ENCODE measurements at regions not wholly inside any gene's neighbourhood (a gene's known extent, or its start where the extent isn't known, plus 50 kb on each side); places are given as distances from the start of the nearest gene placed in this dataset.

DNA sequence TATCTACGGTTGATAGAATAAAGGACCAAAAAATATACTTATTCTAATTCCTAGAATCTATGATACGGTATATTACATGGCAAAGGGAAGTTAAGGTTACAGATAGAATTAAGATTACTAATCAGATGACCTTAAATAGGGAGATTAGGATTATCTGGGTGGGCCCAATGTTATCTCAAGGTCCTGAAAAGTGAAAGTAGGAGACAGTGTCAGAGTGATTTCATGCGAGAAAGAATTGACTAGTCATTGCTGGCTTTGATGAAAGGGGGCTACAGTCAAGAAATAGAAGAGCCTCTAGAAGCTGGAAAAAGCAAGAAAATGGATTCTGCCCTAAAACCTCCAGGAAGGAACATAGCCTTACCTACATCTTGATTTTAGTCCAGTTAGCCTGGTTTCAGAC, 176.9 kb upstream of the PPP1R2C start:
- no peak for DNase-seq (ENCODE audit: low read depth)
- TF ChIP-seq, protein P1, sequence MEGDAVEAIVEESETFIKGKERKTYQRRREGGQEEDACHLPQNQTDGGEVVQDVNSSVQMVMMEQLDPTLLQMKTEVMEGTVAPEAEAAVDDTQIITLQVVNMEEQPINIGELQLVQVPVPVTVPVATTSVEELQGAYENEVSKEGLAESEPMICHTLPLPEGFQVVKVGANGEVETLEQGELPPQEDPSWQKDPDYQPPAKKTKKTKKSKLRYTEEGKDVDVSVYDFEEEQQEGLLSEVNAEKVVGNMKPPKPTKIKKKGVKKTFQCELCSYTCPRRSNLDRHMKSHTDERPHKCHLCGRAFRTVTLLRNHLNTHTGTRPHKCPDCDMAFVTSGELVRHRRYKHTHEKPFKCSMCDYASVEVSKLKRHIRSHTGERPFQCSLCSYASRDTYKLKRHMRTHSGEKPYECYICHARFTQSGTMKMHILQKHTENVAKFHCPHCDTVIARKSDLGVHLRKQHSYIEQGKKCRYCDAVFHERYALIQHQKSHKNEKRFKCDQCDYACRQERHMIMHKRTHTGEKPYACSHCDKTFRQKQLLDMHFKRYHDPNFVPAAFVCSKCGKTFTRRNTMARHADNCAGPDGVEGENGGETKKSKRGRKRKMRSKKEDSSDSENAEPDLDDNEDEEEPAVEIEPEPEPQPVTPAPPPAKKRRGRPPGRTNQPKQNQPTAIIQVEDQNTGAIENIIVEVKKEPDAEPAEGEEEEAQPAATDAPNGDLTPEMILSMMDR (conservative IDR thresholded peaks at IDR 0.05; ENCODE audit: control insufficient read depth, insufficient read depth, low read depth, low read length): no peak
- no peak overlapping the region for H3K4me3 ChIP-seq (ENCODE audit: control insufficient read depth, low read depth, low read length)

DNA sequence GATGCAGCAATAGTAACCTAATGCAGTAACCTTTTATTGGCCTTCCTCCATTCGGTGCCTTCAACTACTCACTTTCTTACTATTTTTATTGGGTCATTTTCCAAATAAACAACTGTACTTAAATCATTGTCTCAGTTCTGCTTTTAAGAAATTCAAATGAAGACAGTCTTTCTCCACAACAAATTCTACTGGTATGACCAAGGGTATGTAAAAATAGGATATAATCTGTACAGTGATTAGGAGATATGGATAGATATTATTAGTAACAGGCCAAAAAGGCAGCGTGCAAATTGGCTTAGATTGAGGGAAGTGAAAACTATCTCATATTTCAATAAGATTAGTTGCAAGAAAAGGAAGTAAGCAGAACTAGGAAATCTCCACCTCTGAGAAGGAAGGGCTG, 177.4 kb upstream of the PPP1R2C start:
- no peak for DNase-seq (ENCODE audit: low read depth)
- H3K4me3 ChIP-seq (ENCODE audit: control insufficient read depth, low read depth, low read length): no peak overlapping the region
- TF ChIP-seq, protein P1 (conservative IDR thresholded peaks at IDR 0.05; ENCODE audit: control insufficient read depth, insufficient read depth, low read depth, low read length): no peak

DNA sequence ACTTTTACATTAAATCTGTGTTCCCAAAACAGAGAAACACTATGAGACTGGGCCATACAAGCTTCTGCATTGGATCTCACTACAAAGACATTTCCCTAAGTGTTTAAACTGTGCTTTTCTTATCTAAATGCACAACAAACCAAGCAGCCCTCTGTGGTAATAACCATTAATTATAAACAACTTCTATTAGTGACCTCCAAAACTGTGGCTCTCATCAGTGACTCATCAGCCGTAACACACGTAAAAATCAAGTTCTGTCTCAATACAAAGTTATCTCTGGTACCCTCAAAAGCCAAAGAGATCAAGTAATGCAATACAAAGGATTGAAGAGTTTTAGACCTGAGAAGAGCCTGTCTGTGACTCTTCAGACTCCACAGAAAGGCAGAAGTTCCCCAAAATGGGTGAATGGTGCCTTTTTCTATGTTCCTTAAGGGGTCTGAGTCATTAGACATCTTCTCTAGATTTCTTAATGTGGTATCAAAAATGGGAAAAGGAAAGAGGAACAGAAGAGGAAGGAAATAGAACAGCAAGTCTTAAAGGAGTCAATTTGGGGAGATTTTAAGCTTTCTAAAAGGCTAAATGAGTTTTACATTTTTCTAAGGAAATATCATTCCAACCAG, 189.8 kb upstream of the PPP1R2C start:
- H3K4me3 ChIP-seq (ENCODE audit: control insufficient read depth, low read depth, low read length): no peak overlapping the region
- no peak for DNase-seq (ENCODE audit: low read depth)
- TF ChIP-seq, protein P1 (conservative IDR thresholded peaks at IDR 0.05; ENCODE audit: control insufficient read depth, insufficient read depth, low read depth, low read length): no peak

DNA sequence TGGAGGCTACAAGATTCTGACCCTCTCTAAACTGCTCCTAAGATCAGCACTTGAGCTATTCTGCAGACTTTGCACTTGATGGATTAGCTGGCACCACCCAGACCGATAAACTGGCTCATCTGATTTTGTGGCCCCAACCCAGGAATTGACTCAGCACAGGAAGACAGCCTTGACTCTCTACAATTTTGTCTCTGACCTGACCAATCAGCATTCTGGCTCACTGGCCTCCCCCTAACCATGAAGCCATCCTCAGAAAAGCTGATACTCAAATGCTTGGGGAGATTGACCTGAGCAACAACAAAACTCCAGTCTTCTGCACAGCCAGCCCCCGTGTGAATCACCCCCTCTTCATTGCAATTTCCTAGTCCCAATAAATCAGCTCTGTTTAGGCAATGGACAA, 195.4 kb upstream of the PPP1R2C start:
- TF ChIP-seq, protein P1 (conservative IDR thresholded peaks at IDR 0.05; ENCODE audit: control insufficient read depth, insufficient read depth, low read depth, low read length): no peak
- no peak overlapping the region for H3K4me3 ChIP-seq (ENCODE audit: control insufficient read depth, low read depth, low read length)
- DNase-seq (ENCODE audit: low read depth): no peak

DNA sequence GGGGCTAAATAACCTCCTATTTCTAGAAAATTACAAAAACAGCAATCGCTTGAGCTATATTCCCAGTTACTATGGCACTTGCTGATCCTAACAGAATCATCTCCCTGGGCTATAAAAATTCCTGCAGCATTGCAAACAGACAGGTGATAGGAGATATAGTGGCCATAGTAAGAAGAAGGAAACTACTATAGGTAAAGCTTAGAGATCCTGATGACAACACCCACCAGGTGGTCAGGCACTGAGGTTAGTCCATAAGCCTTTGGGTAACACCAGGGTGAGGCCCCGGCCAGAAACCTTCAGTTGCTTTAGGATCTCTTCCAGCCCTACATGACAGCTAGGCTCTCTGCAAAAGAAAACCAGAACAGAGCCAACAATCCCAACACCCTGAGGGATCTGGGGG, 197.9 kb upstream of the PPP1R2C start:
- TF ChIP-seq, protein P1 (conservative IDR thresholded peaks at IDR 0.05; ENCODE audit: control insufficient read depth, insufficient read depth, low read depth, low read length): no peak
- no peak for DNase-seq (ENCODE audit: low read depth)
- no peak overlapping the region for H3K4me3 ChIP-seq (ENCODE audit: control insufficient read depth, low read depth, low read length)

DNA sequence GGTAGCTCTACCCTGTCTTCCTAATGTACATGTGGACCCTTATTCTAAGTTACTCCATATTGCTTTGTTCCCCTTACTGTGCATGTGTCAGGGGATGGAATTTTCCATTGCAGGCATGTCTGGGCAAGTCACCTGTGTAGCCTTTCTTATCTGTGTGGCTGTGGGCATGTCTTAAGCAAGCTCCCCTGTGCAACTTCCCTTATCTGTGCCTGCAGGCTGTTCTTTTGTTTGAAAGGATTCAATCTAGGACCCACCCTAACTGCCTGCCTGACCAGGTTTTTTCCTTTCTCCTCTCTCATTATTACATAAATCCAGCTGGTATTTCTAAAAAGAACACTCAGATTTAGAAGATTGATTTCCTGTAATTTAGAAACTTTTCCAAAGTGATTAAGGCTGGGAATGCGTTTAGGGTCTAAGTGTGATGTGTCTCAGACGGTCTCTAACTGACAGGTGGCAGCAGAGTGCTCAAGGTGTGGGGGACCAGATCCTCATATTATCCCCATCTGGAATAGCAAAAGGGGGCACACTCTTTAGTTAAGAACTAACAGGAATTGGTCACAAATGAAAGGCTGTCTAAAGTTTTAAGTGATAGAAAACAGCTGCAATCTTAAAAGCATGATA, 198.9 kb upstream of the PPP1R2C start:
- TF ChIP-seq, protein P1 (conservative IDR thresholded peaks at IDR 0.05; ENCODE audit: control insufficient read depth, insufficient read depth, low read depth, low read length): no peak
- DNase-seq (ENCODE audit: low read depth): no peak
- H3K4me3 ChIP-seq (ENCODE audit: control insufficient read depth, low read depth, low read length): no peak overlapping the region
